GM18508 (cell line): ENCODE measurements at regions not wholly inside any gene's neighbourhood (a gene's known extent, or its start where the extent isn't known, plus 50 kb on each side); places are given as distances from the start of the nearest gene placed in this dataset.
"Not testable (repeated sequence)": the region's sequence is repeated elsewhere in the genome, so short reads cannot be mapped to it uniquely, and the experiment has no call there.

Experiments
- ATAC-seq: cut with Tn5 transposase; IDR thresholded peaks from one replicate; pipeline ENCODE4 v1.9.1; 2021; ENCODE audit warnings: moderate number of reproducible peaks; ENCODE audit not compliant: insufficient read depth, unreplicated experiment

DNA sequence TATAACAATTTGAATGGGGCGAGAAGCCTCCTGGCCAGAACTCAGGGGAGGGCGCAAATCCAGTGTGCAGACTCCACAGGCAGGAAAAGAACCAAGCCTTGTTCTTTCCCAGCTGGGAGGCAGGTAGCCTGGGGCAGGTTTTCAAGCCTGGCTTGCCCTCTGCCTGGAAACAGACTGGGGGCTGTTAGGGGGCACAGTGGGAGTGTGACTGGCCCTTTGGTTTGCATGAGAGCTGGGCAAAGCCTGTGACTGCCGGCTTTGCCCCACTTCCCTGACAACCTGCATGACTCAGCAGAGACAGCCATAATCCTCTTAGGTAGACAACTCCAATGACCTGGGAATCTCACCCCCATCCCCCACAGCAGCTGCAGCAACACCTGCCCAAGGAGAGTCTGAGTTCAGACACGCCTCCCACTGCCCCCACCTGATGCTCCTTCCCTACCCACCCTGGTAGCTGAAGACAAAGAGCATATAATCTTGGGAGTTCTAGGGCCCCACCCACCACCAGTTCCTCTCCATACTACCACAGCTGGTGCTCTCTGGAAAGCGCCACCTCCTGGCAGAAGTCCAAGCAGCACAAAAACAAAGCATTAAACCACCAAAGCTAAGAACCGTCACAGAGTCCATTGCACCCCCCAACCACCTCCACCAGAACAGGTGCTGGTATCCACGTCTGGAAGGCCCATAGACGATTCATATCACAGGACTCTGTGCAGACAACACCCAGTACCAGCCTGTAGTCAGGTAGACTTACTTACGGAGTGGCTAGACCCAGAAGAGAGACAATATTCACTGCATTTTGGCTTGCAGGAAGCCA lies 402.5 kb downstream of the STK39 start:
- no peak for ATAC-seq

DNA sequence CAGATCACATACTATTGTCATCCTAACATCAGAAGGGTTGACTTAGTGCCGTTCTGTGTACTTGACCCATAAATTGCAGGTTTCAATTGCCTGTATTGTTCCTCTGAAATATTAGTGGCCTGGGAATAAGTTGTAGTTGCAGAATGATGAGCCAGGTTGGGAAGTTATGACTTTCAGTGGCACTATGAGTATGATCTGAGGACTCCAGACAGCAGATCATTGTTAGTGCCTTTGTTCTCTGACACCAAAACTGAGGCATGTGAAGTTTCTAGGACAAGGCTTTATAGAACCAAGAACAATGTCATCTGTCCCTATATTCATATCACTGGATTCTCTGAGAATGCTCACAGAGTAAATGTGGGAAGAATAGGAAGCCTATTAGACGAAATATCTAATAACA lies 403.7 kb downstream of the STK39 start:
- no peak for ATAC-seq

DNA sequence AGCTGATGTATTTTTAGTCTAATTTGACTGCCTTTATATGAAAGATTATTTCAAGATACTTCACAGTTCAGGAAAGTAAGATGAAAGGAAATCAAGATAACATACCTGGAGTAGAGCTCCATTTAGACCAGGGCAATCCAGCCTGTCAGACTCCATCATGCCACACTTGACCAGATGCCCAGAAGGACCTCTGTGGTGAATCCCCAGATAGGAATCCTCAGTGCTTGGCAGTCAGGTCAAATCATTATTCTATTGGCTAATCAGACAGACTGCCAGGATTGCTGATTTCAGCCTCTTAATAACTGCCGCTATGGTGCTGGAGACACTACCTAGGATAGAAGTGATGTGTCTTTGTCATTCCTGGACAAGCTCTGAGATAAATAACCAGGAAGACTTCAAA lies 404.2 kb downstream of the STK39 start:
- ATAC-seq: no peak

DNA sequence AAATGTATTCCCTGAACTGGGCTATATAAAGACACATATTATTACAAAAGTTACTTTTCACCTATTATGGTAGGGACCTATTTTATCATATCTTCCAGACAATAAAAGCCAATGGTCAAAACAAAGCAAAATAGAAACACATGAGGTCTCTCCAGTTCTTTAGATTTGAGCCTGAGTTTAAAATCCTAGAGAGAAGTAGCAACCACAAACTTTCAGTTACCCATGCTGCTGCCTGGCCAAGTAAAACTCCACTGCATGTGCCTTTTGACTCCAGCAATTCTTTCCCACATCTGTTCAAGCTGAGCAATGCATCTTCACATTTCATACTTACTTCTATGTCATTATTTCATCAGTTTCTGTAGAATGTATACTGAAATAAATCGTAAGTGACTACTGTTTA lies 405.3 kb downstream of the STK39 start:
- ATAC-seq: no peak

DNA sequence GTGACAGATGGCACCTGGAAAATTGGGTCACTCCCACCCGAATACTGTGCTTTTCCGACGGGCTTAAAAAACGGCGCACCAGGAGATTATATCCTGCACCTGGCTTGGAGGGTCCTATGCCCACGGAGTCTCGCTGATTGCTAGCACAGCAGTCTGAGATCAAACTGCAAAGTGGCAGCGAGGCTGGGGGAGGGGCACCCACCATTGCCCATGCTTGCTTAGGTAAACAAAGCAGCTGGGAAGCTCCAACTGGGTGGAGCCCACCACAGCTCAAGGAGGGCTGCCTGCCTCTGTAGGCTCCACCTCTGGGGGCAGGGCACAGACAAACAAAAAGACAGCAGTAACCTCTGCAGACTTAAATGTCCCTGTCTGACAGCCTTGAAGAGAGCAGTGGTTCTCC lies 412.1 kb downstream of the STK39 start:
- ATAC-seq: not testable (repeated sequence)

DNA sequence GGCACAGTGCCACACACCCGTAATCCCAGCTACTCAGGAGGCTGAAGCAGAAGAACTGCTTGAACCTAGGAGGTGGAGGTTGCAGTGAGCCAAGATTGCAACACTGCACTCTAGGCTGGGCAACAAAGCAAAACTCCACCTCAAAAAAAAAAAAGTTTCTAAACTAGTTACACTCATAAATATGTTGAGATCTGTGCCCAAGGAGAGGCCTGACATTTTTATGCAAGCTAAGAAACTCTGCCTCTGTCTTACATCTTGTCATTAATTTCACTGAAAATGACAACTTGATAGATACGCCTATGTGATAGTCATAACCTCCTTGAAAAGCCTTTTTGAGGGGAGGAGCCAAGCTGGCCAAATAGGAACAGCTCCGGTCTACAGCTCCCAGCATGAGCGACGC lies 412.7 kb downstream of the STK39 start:
- no peak for ATAC-seq

DNA sequence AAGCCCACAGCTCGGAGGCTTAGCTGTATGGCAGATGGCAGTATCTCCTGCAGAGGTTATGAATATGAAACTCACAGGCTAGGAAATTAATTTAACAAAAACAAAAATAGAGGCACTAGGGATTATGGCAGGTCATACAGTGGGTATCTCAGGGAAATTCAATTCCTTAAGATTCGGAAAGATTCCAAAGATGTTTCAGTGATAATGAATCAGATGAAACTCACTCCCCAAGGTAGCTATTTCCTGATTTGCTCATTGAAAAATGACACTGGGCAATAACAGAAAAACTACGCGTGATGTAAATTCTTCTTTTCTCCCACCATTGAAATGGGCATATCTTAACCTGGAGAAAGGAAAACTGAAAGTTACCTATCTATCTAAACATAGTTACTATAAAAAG lies 414.1 kb downstream of the STK39 start:
- ATAC-seq: no peak

DNA sequence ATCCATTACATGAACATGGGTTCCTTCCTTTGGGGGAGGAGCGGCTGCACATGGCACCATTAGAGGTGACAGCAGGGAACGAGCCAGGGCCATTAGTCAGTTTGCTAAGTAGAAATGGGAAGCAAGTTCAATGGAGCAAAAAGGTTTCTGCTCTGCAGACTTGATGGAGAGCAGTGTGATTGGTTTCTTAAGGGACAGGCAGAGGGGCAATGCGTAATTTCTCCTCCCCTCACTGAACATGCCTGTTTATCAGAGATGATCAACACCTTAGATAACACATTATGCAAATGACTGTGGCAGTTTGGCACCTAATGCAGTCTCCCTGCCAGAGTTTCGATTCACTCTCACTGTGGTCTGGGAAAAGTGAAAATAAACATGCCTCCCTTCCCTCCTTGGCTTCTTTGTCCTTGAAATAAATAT lies 414.5 kb downstream of the STK39 start:
- ATAC-seq: no peak

DNA sequence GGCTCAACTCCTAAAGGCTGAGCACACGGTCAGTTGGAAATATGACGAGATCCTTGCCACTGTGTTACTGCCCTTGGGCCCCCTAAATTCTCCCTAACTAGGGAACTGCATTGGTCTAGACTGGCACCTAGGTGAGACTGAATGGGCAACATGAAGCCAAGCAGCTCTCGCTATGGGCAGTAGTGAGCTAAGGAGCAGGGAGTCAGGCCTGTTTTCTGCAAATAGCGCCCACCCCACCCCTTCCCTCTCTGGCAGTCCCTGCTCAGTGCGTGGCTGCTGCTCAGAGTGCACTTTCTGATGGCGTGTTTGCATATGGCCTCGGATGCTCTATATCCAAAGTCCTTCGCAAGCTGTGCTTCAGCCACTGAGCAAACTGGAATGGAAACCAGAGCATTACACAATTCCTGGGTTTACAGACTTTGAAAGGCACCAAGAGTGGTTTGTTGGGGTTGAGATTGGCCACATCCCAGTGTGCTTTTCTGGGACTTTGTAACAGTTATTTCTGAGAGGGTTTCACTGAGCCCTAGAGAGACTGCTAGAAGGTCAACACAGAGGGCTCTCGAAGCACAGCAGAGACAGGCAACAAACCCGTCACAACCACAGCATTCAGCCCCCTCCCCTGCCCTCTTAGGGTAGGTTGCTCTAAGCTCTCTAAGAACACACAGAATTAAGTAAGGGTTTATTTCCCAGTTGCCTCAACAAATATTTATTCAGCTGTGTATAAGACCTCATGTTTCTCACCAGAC lies 419.9 kb downstream of the STK39 start:
- ATAC-seq: no peak

DNA sequence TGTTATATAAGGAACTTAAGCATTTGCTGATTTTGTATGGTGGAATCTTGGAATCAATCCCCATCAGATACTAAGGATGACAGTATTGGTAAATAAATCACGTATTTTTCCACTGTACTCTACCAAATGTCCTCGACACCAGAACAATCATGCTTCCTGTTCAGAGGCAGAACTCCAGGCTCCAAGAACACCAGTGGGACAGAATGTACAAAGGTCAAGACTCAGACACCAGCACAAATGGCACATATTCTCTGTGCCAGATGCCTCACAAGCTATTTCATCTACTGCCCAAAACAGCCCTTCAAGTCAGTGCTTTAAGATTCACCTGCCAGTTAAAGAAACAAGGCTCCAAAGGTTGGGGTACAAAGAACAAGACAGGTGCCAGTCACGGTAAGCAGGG lies 420.5 kb downstream of the STK39 start:
- ATAC-seq: no peak

DNA sequence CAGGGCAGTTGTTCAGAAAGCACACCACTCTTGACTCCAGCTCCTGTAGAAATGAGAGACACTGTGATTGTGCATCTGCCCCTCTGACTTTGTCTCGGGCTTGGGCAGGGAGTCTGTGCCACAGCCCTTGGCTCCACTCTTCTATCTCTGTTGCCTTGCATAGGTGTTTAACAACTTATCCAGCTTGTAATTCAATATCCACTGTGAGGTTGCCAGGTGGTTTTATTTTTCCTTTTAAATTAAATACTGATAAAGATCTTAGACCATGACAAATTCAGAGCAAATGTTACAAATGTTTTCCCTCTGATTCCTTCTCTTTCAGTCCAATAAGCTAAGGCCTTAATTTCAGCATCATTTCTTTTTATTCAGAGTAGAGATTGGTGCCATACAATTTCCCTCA lies 421.7 kb downstream of the STK39 start:
- ATAC-seq: no peak

DNA sequence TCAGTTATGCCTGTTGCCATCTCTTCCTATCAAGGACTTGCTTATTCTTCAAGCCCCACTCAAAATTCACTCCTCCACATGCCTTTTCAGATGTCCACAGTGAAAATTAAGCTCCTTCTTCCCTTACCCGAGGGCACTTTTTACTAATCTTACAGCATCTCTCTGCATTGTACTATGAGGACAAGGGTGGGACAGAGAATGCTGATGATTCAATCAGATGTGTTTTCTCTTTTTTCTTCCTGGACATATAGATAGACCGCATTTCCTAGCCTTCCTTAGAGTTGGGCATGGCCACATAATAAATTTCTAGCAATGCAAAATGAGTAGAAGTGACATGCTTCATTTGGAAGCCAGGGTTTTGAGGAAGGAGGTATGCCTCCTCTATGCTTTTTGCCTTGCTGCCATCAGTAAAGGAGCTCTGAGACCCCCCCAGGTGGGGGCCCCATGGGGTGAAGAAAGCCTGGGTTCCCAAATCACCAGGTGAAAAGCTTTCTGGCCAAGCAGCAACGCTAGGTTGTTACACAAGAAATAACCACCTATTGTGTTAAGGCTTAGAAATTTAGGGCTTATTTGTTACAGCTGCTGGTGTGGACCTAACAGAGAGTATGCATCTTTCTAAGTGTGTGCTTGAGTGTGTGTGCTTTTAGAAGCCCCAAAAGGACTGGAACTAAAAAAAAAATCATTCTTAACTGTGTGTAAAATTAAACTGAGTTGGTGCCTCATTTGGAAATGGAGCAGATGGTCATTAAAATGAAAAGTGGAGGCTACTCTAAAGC lies 424.5 kb downstream of the STK39 start:
- ATAC-seq: no peak

DNA sequence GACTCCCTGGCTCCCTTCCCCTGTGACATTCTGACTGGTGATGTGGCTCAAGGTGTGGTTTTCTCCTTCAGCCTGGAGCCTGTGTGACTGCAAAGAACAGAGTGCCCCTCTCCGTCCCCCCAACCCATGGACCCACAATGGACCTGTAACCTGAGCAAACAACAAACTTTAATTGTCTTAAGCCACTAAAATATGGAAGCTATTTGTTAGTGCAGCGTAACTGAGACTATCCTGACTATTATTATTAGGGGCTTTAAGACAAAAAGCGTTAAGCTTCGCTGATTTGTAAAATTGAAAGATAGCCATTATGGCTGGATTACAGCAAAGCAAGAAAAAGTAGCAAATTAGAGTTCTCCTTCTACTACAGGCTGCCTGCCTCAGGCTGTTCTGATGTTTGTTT lies 426.9 kb downstream of the STK39 start:
- ATAC-seq: no peak

DNA sequence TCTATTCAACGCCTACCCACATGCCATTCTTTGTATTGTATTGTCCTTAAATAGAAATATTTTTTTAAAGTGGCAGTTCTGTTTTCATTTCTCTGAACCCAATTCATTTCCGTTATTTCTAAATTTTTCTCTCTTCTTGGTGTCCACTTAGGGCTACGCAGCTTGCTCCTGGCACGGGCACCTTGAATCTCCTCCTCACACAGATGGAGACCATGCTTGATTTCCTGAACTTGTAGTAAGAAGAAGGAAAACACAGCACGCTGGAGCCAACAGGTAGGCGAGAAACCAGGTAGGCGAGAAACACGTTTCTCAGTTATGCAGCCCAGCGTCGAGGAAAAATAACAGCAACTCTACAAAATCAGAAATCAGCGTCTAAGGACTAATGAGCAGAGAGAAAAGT lies 428.9 kb downstream of the STK39 start:
- ATAC-seq: no peak

DNA sequence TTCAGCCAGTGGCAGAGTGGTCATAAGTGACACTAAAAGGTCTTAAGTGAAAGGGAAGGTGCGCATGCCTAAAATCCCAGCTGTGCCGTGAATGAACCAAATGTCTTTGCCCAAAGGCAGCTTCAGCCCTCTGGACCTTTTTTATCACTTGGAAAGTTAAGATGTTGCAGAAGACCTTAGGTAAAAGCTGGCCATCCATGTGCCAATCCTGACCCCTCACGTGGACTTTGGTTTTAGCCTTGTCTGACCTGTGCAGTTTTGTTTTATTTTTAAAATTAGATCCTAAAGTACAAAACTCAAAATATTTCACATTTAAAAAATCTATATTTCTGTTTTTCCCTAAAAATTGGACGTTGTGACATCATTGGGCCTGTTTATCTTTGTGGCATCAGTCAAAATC lies 429.5 kb downstream of the STK39 start:
- no peak for ATAC-seq

DNA sequence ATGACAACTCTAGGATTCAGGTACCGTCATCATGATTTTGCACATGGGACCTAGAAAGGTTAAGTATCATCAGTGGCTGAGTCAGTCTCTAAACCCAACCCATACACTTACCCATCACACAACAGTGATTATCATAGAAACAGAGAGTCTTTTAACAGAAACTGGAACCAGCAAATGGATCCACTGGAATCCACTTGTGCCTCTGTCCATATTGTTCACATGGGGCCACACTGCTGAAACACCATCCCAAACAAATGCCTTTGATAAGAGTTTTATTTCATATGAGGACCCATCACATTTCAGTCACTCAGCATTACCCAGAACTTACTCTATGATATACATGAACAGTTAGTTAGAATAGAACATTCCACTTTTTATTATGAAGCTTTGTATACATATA lies 430.0 kb downstream of the STK39 start:
- no peak for ATAC-seq

DNA sequence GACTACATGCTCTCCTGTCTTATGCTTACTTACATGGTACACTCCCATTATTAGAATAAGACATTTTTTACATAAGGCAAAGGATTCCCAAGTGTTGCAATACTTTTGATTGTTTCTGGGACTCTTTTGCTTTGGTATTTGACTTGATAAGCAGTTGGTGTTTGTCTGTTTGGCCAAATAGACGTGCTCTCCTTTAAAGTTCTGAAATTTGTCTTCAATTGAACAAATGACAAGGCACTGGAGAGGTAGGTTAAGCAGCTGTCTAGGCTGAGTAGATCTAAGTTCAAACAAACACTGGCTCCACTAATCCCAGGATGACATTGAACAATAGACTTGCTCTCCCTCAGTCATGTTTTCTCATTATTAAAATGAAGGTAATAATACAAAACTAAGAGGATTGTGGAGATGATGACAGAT lies 430.5 kb downstream of the STK39 start:
- no peak for ATAC-seq

DNA sequence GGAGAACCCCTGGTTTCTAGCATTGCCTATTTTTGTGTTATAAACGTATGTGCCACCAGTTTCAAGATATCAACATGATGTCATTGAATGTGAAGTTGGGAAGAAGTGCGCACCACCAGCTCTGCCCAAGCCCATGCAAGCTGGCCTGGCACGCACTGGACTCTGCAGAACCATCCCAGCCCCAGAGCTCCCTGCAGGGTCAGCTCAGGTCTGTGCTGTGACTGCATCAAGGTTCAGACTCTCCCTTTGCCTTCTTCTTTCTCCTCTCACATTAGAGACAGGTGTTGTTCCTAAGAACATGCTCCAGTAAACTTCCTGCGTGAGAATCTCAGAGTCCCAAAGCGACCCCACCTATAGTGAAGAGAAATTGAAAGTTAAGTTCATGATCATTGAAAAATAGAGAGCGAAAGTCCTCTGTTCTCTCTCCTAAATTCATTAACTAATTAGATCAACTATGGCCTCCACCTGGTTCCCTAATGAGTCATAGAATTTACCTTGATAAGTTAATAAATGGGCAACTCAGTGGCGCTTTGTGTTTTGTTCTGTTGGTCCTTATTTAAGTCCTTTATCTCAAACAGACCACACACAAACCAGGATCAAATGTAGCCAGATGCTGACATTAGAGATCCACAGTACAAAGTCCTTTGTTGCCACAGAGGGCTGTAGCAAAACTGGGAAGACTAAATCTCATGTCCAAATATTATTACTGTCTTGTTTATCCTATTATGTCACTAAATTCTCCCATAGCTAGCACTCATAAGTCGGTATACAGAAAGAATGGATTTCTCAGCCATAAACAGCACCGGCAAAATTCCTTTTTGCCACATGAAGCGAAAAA lies 432.3 kb downstream of the STK39 start:
- ATAC-seq: no peak

DNA sequence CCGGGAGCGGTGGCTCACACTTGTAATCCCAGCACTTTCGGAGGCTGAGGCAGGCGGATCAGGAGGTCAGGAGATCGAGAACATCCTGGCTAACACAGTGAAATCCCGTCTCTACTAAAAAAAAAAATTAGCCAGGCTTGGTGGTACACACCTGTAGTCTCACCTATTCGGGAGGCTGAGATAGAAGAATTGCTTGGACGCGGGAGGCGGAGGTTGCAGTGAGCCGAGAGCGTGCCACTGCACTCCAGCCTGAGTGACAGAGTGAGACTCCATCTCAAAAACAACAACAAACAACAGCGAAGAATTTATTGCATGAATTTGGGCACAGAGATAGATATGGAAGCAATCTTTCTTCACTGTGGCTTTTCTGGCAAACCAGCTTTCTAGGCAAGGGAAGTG lies 432.9 kb downstream of the STK39 start:
- not testable (repeated sequence) for ATAC-seq

DNA sequence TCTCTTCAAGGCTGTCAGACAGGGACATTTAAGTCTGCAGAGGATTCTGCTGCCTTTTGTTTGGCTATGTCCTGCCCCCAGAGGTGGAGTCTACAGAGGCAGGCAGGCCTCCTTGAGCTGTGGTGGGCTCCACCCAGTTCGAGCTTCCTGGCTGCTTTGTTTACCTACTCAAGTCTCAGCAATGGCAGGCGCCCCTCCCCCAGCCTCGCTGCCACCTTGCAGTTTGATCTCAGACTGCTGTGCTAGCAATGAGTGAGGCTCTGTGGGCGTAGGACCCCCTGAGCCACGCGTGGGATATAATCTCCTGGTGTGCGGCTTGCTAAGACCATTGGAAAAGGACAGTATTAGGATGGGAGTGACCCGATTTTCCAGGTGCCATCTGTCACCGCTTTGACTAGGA lies 437.6 kb downstream of the STK39 start:
- not testable (repeated sequence) for ATAC-seq
